Ascending aorta (tissue), 2 donors: ENCODE measurements at regions not wholly inside any gene's neighbourhood (a gene's known extent, or its start where the extent isn't known, plus 50 kb on each side); places are given as distances from the start of the nearest gene placed in this dataset.

Experiments
- DNase-seq, 2 donors: peaks; one replicate each; pipeline ENCODE4 v3.0.0-alpha.2; 2019; ENCODE audit warnings: low spot score in 2 of 2
- H3K27ac ChIP-seq, 2 donors: fragments of 200-600 bp; sonication (generic); one replicate each; pipeline ENCODE4 v1.5.1; 2016 to 2017; ENCODE audit warnings: mild to moderate bottlenecking in 1 of 2
- H3K27me3 ChIP-seq: fragments of 200-600 bp; sonication (generic); one replicate; pipeline ENCODE4 v1.5.1; 2017
- H3K36me3 ChIP-seq, 2 donors: fragments of 200-600 bp; sonication (generic); one replicate each; pipeline ENCODE4 v1.5.1; 2016
- H3K4me1 ChIP-seq, 2 donors: fragments of 200-600 bp; sonication (generic); one replicate each; pipeline ENCODE4 v1.5.1; 2016 to 2017; ENCODE audit warnings: mild to moderate bottlenecking in 1 of 2
- H3K4me3 ChIP-seq, 2 donors: fragments of 200-600 bp; sonication (generic); one replicate each; pipeline ENCODE4 v1.5.1; 2016 to 2017; ENCODE audit warnings: mild to moderate bottlenecking in 1 of 2
- H3K9me3 ChIP-seq, 2 donors: fragments of 200-600 bp; sonication (generic); one replicate each; pipeline ENCODE4 v1.5.1; 2016
- CTCF ChIP-seq, 3 experiments: fragments of 200-600 bp in 2 of 3; fragments of 450-650 bp in 1 of 3; sonication (generic) in 2 of 3; IDR thresholded peaks; one replicate each; pipeline ENCODE4 v1.5.1; 2016 to 2019; ENCODE audit warnings: antibody characterized with exemption in 3 of 3, mild to moderate bottlenecking in 1 of 3, moderate library complexity in 1 of 3
- intact Hi-C: fragments of 100-400 bp; cut with DNase I; formaldehyde crosslinking; loops from one replicate; pipeline ENCODE4 v1.15.1; 2023

DNA sequence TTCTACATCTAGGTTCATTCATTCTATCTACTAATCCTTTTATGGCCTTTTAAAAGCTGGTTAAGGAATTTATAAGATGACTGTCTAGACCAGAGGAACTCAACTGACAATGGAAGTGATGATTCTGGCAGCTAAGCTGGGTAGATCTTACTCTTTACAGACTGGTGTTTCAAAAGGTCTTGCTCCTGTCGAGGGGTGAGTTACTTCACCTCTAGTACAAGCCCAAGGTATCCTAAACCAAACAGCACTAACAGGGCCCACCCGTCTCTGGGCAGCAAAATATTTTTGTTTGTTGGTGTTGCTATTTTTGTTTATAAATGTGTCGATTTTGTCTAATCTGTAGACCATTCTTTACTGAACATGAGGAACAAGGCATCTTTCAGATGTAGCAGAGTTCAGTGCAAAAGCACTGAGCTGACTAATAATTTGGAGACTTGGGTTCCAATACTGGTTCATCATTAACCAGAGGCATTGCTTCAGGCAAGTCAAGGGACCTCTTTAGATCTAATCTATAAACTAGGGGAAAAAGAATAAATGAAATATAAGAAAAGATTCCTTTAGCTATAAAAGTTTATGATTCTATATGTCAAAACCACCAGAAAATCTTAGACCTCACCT, 90.3 kb upstream of the FRG1 start:
- H3K4me1 ChIP-seq = no peaks in the 10 kb centered on the region
- DNase-seq = no peak
- no peaks in the 10 kb centered on the region for H3K27me3 ChIP-seq
- intact Hi-C loops = no loop called here
- no peak for TF ChIP-seq CTCF (IDR thresholded peaks at IDR 0.05)
- H3K9me3 ChIP-seq = peaks cover 6 to 9% of the 10 kb centered on the region in 2 donors
- no peaks in the 10 kb centered on the region for H3K36me3 ChIP-seq
- H3K4me3 ChIP-seq = no peak overlapping the region
- H3K27ac ChIP-seq = no peak overlapping the region

GRCh38 chr4:189858435-189858834, 82.2 kb upstream of the FRG1 start:
- H3K27me3 ChIP-seq = no peaks in the 10 kb centered on the region
- H3K4me3 ChIP-seq = no peak overlapping the region
- no peaks in the 10 kb centered on the region for H3K4me1 ChIP-seq
- intact Hi-C loops = no loop called here
- no peak for TF ChIP-seq CTCF (IDR thresholded peaks at IDR 0.05)
- H3K27ac ChIP-seq = no peak overlapping the region
- peaks cover 2 to 18% of the 10 kb centered on the region in 2 donors for H3K9me3 ChIP-seq
- DNase-seq = no peak
- no peaks in the 10 kb centered on the region for H3K36me3 ChIP-seq

GRCh38 chr4:189861101-189861500, 79.6 kb upstream of the FRG1 start:
- no peaks in the 10 kb centered on the region for H3K27me3 ChIP-seq
- no peak for DNase-seq
- no peak overlapping the region for H3K4me3 ChIP-seq
- TF ChIP-seq CTCF (IDR thresholded peaks at IDR 0.05) = no peak
- H3K9me3 ChIP-seq = peaks cover 0 to 4% of the 10 kb centered on the region in 2 donors
- H3K27ac ChIP-seq = no peak overlapping the region
- intact Hi-C loops = no loop called here
- no peaks in the 10 kb centered on the region for H3K4me1 ChIP-seq
- no peaks in the 10 kb centered on the region for H3K36me3 ChIP-seq

DNA sequence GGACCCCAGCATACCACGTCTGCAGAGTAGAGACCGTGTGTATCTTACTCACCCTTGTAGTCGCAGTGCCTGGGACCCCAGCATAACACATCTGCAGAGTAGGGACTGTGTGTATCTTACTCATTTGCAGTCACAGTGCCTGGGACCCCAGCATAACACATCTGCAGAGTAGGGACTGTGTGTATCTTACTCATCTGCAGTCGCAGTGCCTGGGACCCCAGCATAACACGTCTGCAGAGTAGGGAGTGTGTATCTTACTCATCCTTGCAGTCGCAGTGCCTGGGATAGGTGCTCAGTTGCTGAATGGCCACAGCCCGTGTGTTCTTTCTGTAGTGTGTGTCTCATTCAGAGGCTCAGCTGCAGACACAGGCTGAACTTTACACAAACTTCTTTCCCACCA, 71.4 kb upstream of the FRG1 start:
- no peak for TF ChIP-seq CTCF (IDR thresholded peaks at IDR 0.05)
- intact Hi-C loops = no loop called here
- H3K27ac ChIP-seq = no peak overlapping the region
- DNase-seq = no peak
- H3K4me1 ChIP-seq = no peaks in the 10 kb centered on the region
- no peaks in the 10 kb centered on the region for H3K27me3 ChIP-seq
- no peaks in the 10 kb centered on the region for H3K9me3 ChIP-seq
- H3K36me3 ChIP-seq = no peaks in the 10 kb centered on the region
- no peak overlapping the region for H3K4me3 ChIP-seq

DNA sequence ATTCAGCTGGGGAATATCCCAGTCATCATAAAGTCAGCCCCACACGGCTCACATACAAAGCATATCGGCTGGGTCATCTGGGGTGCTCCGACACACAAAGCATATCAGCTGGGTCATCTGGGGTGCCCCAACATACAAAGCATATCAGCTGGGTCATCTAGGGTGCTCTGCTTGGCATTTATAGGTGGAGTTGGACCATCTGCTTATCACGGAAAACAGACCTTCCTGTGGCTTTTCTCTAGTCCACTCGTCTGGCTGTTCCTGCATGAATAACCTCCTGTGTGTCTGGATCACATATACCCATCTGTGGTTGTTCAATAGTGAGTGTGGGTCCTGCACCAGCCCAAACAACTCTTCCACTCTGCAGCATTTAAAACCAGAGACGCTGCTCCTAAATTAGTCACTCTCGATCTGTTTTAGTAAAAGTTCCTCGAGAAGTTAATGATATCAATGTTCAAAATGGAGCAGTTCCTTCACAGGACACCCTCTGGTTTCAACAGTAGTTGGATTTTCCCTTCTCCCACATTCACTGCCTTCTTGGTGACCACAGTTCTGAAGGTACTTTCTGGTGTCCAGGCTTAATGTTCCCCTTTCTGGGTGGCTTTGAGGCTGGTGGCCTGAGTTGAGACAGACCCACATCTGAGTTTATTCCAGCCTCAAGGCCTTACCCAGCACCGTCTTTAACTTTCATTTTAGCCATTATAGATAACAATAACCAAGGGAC, 70.0 kb upstream of the FRG1 start:
- H3K4me3 ChIP-seq = no peak overlapping the region
- no peaks in the 10 kb centered on the region for H3K36me3 ChIP-seq
- H3K27me3 ChIP-seq = no peaks in the 10 kb centered on the region
- no peak for DNase-seq
- intact Hi-C loops = no loop called here
- TF ChIP-seq CTCF (IDR thresholded peaks at IDR 0.05) = no peak
- no peaks in the 10 kb centered on the region for H3K4me1 ChIP-seq
- H3K9me3 ChIP-seq = no peaks in the 10 kb centered on the region
- no peak overlapping the region for H3K27ac ChIP-seq
